ENCODE measurements at regions not wholly inside any gene's neighbourhood (a gene's known extent, or its start where the extent isn't known, plus 50 kb on each side); places are given as distances from the start of the nearest gene placed in this dataset.

DNA sequence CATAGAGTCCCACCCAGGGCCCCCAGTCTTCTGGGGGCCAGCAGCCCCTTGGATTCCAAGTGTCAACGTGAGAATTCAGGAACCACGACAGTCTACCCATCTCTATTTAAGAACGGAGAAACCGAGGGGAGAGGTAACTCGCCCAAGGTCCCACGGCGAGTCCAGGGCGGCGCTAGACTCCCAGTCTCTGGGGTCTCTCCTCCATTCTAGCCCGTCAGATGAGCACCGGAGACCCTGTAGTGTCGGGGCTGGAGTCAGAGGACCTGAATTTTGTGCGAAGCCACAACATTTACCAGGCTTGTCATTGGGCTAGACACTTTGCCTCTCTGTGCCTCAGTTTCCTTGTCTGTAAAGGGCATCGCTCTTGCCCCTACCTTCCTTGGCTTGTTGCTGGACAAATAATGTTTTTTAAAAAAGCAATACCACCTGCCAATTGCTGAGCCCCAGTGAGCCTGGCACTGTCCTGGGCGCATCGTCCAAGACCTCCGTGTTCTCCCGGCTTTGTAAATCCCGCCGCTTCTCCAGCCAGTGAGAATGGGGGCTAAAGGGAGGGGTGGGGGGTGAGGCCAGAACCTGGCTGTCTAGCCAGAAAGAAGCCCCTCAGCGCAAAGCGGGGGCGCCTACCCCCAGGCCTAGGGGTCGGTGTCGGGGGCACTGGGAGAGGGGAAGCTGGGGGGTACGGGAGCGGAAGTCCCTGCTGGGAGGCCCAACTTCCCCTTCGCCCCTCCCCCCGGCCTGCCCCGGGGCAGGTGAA is 91.7 kb downstream of the NCR2 start:
- no peak for TF ChIP-seq CTCF (IDR thresholded peaks at IDR 0.05; ENCODE audit: insufficient read depth, low read length, poor library complexity, severe bottlenecking)
- H3K27me3 ChIP-seq (replicated peaks; ENCODE audit: control insufficient read depth, insufficient read depth, low read length), result peaks cover under 1% of the 10 kb centered on the region; the same call in 1 of the 2 replicates
- DNase-seq (ENCODE audit: extremely low read depth, insufficient read length), result no peak
- H3K36me3 ChIP-seq (ENCODE audit: control insufficient read depth, insufficient read depth, low read length), result no peaks in the 10 kb centered on the region
- H3K4me3 ChIP-seq (replicated peaks; ENCODE audit: low read depth, low read length), result peak overlapping the region; percentile 25

DNA sequence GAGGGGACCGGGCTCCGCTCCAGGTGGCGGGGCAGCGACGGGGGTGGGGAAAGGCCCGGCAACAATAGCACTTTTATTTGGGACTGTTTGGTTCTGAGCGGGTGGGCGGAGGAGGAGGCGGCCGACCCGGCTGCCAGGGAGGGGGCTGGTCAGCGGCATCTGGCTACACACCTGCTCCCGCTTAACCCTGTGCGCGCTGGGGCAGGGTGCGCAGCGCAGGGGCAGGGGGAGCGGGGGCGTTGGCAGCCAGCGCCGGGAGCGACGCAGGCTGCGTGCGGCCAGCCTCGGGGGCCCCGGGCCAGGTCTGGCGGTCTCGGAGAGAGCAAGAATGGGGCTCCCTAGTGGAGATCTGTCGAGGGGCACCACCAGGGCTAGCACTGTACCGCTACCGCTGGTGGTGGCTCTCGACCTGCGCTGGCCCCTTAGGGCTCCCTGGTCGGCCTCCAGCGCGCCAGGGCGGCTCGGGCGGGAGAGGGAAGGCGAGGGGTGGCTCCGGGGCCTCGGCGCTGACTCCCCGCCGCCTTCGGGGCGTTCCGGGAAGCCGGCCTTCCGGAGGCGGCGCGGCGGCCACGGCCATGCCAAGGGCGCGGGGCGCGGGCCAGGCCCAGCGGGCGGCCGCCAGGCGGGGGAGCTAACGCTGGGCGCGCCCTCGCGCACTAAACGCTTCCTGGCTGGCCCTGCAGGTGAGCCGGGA is 92.4 kb downstream of the NCR2 start:
- peak overlapping the region; percentile 40 for H3K4me3 ChIP-seq (replicated peaks; ENCODE audit: low read depth, low read length)
- DNase-seq (ENCODE audit: extremely low read depth, insufficient read length), result peak; percentile 51
- no peaks in the 10 kb centered on the region for H3K36me3 ChIP-seq (ENCODE audit: control insufficient read depth, insufficient read depth, low read length)
- TF ChIP-seq CTCF (IDR thresholded peaks at IDR 0.05; ENCODE audit: insufficient read depth, low read length, poor library complexity, severe bottlenecking), result no peak
- no peaks in the 10 kb centered on the region for H3K27me3 ChIP-seq (replicated peaks; ENCODE audit: control insufficient read depth, insufficient read depth, low read length)

GRCh38 chr6:41428336-41428995 is 93.1 kb downstream of the NCR2 start:
- peak overlapping the region; percentile 40 for H3K4me3 ChIP-seq (replicated peaks; ENCODE audit: low read depth, low read length)
- H3K36me3 ChIP-seq (ENCODE audit: control insufficient read depth, insufficient read depth, low read length), result no peaks in the 10 kb centered on the region
- TF ChIP-seq CTCF (IDR thresholded peaks at IDR 0.05; ENCODE audit: insufficient read depth, low read length, poor library complexity, severe bottlenecking), result no peak
- DNase-seq (ENCODE audit: extremely low read depth, insufficient read length), result no peak
- no peaks in the 10 kb centered on the region for H3K27me3 ChIP-seq (replicated peaks; ENCODE audit: control insufficient read depth, insufficient read depth, low read length)

DNA sequence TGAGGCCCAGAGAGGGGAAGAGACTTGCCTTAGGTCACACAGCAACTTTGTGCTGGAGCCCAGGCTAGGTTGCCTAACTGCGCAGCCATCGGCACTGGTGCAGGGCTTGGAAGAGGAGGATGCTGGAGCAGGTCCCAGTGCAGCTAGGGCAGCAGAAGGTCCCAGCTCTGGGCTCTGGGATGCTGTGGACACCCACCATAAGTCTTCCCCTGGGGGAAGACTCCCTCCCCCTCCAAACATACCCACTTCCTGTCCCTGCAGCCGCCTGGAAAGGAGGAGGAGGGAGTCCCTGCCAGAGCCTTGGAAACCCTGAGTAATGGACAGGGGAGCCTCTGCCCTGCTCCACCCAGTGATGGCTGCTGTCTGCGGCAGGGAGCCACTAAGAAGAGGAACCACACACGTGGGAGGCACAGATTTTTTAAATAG is 93.6 kb downstream of the NCR2 start:
- TF ChIP-seq CTCF (IDR thresholded peaks at IDR 0.05; ENCODE audit: insufficient read depth, low read length, poor library complexity, severe bottlenecking), result no peak
- H3K4me3 ChIP-seq (replicated peaks; ENCODE audit: low read depth, low read length), result no peak overlapping the region
- H3K27me3 ChIP-seq (replicated peaks; ENCODE audit: control insufficient read depth, insufficient read depth, low read length), result no peaks in the 10 kb centered on the region
- DNase-seq (ENCODE audit: extremely low read depth, insufficient read length), result no peak
- H3K36me3 ChIP-seq (ENCODE audit: control insufficient read depth, insufficient read depth, low read length), result no peaks in the 10 kb centered on the region

- no peak for TF ChIP-seq CTCF (IDR thresholded peaks at IDR 0.05; ENCODE audit: insufficient read depth, low read length, poor library complexity, severe bottlenecking)
- no peak for DNase-seq (ENCODE audit: extremely low read depth, insufficient read length)
- no peaks in the 10 kb centered on the region for H3K27me3 ChIP-seq (replicated peaks; ENCODE audit: control insufficient read depth, insufficient read depth, low read length)
- no peak overlapping the region for H3K4me3 ChIP-seq (replicated peaks; ENCODE audit: low read depth, low read length)
- no peaks in the 10 kb centered on the region for H3K36me3 ChIP-seq (ENCODE audit: control insufficient read depth, insufficient read depth, low read length)
Observed at GRCh38 chr6:41429506-41430504, 94.4 kb downstream of the NCR2 start.
